WTC11 (cell line): ENCODE measurements at regions not wholly inside any gene's neighbourhood (a gene's known extent, or its start where the extent isn't known, plus 50 kb on each side); places are given as distances from the start of the nearest gene placed in this dataset.

Experiments
- ATF3 ChIP-seq: sonication (generic); formaldehyde crosslinking; conservative IDR thresholded peaks from 2 replicates; pipeline ENCODE4 v1.8.1; 2022; ENCODE audit warnings: mild to moderate bottlenecking, missing genetic modification reagents
- CBFB ChIP-seq: sonication (generic); formaldehyde crosslinking; IDR thresholded peaks from 2 replicates; pipeline ENCODE4 v1.8.1; 2022; ENCODE audit warnings: mild to moderate bottlenecking, low read depth, missing genetic modification reagents
- TP53 ChIP-seq: sonication (generic); formaldehyde crosslinking; IDR thresholded peaks from 2 replicates; pipeline ENCODE4 v1.8.1; 2023; ENCODE audit warnings: mild to moderate bottlenecking, missing genetic modification reagents
- TF ChIP-seq, protein P1 (sequence below): fragments of 200-600 bp; IDR thresholded peaks from 2 replicates; pipeline ENCODE4 v1.8.0; 2022; ENCODE audit warnings: antibody characterized with exemption

DNA sequence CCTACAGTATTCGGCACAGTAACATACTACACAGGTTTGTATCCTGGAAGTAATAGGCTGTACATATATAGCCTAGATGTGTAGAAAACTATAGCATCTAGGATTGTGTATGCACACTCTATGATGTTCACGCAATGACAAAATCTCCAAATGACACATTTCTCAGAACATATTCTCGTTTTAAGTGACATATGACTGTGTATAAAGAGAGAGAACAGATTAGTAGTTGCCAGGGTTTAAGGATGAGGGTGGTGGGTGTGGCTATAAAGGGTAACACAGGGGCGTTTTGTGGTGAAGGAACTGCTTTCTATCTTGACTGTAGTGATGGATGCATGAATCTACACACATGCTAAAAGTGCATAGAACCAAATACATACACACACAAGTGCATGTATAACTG, 101.2 kb downstream of the ARL4A start:
- TF ChIP-seq ATF3 (CRISPR knock-in tag) (no peak), CBFB (CRISPR knock-in tag) (no peak), TP53 (CRISPR knock-in tag) (no peak)
- TF ChIP-seq, protein P1, sequence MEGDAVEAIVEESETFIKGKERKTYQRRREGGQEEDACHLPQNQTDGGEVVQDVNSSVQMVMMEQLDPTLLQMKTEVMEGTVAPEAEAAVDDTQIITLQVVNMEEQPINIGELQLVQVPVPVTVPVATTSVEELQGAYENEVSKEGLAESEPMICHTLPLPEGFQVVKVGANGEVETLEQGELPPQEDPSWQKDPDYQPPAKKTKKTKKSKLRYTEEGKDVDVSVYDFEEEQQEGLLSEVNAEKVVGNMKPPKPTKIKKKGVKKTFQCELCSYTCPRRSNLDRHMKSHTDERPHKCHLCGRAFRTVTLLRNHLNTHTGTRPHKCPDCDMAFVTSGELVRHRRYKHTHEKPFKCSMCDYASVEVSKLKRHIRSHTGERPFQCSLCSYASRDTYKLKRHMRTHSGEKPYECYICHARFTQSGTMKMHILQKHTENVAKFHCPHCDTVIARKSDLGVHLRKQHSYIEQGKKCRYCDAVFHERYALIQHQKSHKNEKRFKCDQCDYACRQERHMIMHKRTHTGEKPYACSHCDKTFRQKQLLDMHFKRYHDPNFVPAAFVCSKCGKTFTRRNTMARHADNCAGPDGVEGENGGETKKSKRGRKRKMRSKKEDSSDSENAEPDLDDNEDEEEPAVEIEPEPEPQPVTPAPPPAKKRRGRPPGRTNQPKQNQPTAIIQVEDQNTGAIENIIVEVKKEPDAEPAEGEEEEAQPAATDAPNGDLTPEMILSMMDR = no peak
